Activated naive CD4-positive, alpha-beta T cell treated with anti-CD3 and anti-CD28 coated beads, Interleukin-2, amount 10 ng/mL, durations not matched to agents 7 days and 5 days (primary cell): ENCODE measurements at regions not wholly inside any gene's neighbourhood (a gene's known extent, or its start where the extent isn't known, plus 50 kb on each side); places are given as distances from the start of the nearest gene placed in this dataset.

Source experiments
- CTCF ChIA-PET: fragments of 350-600 bp; sonication (Branson Sonifier 250); formaldehyde crosslinking; loops from one replicate; lab custom pipeline; 2021; ENCODE audit warnings: antibody characterized with exemption; lab: Charles Lee
- DNase-seq: peaks from one replicate; pipeline ENCODE4 v3.0.0-alpha.2; 2020
- H3K27ac Mint-ChIP-seq: one replicate; pipeline ENCODE4 v1.8.0; 2021; ENCODE audit warnings: mild to moderate bottlenecking, moderate library complexity, mixed read lengths
- H3K27me3 Mint-ChIP-seq: one replicate; pipeline ENCODE4 v1.8.0; 2021; ENCODE audit warnings: mild to moderate bottlenecking, mixed read lengths
- H3K36me3 Mint-ChIP-seq: one replicate; pipeline ENCODE4 v1.8.0; 2021; ENCODE audit warnings: mixed read lengths
- H3K4me1 Mint-ChIP-seq: one replicate; pipeline ENCODE4 v1.8.0; 2021; ENCODE audit warnings: mixed read lengths
- H3K4me3 Mint-ChIP-seq: one replicate; pipeline ENCODE4 v1.8.0; 2021; ENCODE audit warnings: mild to moderate bottlenecking, moderate library complexity, mixed read lengths
- H3K9me3 Mint-ChIP-seq: one replicate; pipeline ENCODE4 v1.8.0; 2021; ENCODE audit warnings: mixed read lengths

GRCh38 chr6:169165561-169166300 lies 87.9 kb downstream of the THBS2 start:
- Mint-ChIP-seq H3K27me3 (no peaks in the 10 kb centered on the region), H3K4me3 (no peak overlapping the region), H3K27ac (no peak overlapping the region), H3K4me1 (no peaks in the 10 kb centered on the region), H3K36me3 (no peaks in the 10 kb centered on the region), H3K9me3 (no peaks in the 10 kb centered on the region)
- CTCF ChIA-PET = interaction anchor here (0.6 kb wide), 1 partner anchor 186 kb away, joined by 3 read pairs; no protein-coding TSS in a partner anchor
- DNase-seq = no peak

GRCh38 chr6:169164986-169165385 lies 88.7 kb downstream of the THBS2 start:
- H3K9me3 Mint-ChIP-seq = no peaks in the 10 kb centered on the region
- no peak overlapping the region for H3K4me3 Mint-ChIP-seq
- CTCF ChIA-PET = no interaction called here
- H3K27me3 Mint-ChIP-seq = no peaks in the 10 kb centered on the region
- DNase-seq = no peak
- no peaks in the 10 kb centered on the region for H3K4me1 Mint-ChIP-seq
- no peaks in the 10 kb centered on the region for H3K36me3 Mint-ChIP-seq
- H3K27ac Mint-ChIP-seq = no peak overlapping the region

- no peaks in the 10 kb centered on the region for H3K4me1 Mint-ChIP-seq
- DNase-seq = no peak
- no peak overlapping the region for H3K27ac Mint-ChIP-seq
- CTCF ChIA-PET = no interaction called here
- H3K36me3 Mint-ChIP-seq = no peaks in the 10 kb centered on the region
- H3K4me3 Mint-ChIP-seq = no peak overlapping the region
- no peaks in the 10 kb centered on the region for H3K27me3 Mint-ChIP-seq
- no peaks in the 10 kb centered on the region for H3K9me3 Mint-ChIP-seq
These were observed 89.2 kb downstream of the THBS2 start for GRCh38 chr6:169164451-169164850.

- Mint-ChIP-seq H3K27me3 (no peaks in the 10 kb centered on the region), H3K9me3 (no peaks in the 10 kb centered on the region)
These were observed 90.2 kb downstream of the THBS2 start for GRCh38 chr6:169163411-169163901.

GRCh38 chr6:169162752-169163407 lies 90.8 kb downstream of the THBS2 start:
- H3K27ac Mint-ChIP-seq = no peak overlapping the region
- no peak overlapping the region for H3K4me3 Mint-ChIP-seq
- no peaks in the 10 kb centered on the region for H3K27me3 Mint-ChIP-seq
- H3K4me1 Mint-ChIP-seq = no peaks in the 10 kb centered on the region
- H3K36me3 Mint-ChIP-seq = no peaks in the 10 kb centered on the region
- CTCF ChIA-PET = no interaction called here
- DNase-seq = no peak
- H3K9me3 Mint-ChIP-seq = no peaks in the 10 kb centered on the region

More at GRCh38 chr6:169163411-169163901, 90.2 kb downstream of the THBS2 start:
- Mint-ChIP-seq H3K4me3 (no peak overlapping the region), H3K4me1 (no peaks in the 10 kb centered on the region), H3K36me3 (no peaks in the 10 kb centered on the region), H3K27ac (no peak overlapping the region)
- DNase-seq = no peak
- CTCF ChIA-PET = no interaction called here

GRCh38 chr6:169162249-169162648 lies 91.4 kb downstream of the THBS2 start:
- Mint-ChIP-seq H3K4me1 (no peaks in the 10 kb centered on the region), H3K27ac (no peak overlapping the region), H3K4me3 (no peak overlapping the region), H3K9me3 (no peaks in the 10 kb centered on the region), H3K27me3 (no peaks in the 10 kb centered on the region), H3K36me3 (no peaks in the 10 kb centered on the region)
- CTCF ChIA-PET = no interaction called here
- no peak for DNase-seq

GRCh38 chr6:169161572-169162167 lies 92.0 kb downstream of the THBS2 start:
- H3K4me3 Mint-ChIP-seq = no peak overlapping the region
- H3K36me3 Mint-ChIP-seq = no peaks in the 10 kb centered on the region

GRCh38 chr6:169160855-169161560 lies 92.6 kb downstream of the THBS2 start:
- Mint-ChIP-seq H3K27me3 (no peaks in the 10 kb centered on the region), H3K36me3 (no peaks in the 10 kb centered on the region), H3K9me3 (no peaks in the 10 kb centered on the region), H3K4me1 (no peaks in the 10 kb centered on the region), H3K4me3 (no peak overlapping the region), H3K27ac (no peak overlapping the region)
- DNase-seq = no peak
- CTCF ChIA-PET = no interaction called here

More at GRCh38 chr6:169161572-169162167, 92.0 kb downstream of the THBS2 start:
- DNase-seq = no peak
- H3K27ac Mint-ChIP-seq = no peak overlapping the region
- no peaks in the 10 kb centered on the region for H3K9me3 Mint-ChIP-seq
- H3K4me1 Mint-ChIP-seq = no peaks in the 10 kb centered on the region
- no peaks in the 10 kb centered on the region for H3K27me3 Mint-ChIP-seq
- CTCF ChIA-PET = no interaction called here

- Mint-ChIP-seq H3K27me3 (no peaks in the 10 kb centered on the region), H3K27ac (no peak overlapping the region), H3K4me1 (no peaks in the 10 kb centered on the region), H3K4me3 (no peak overlapping the region), H3K36me3 (no peaks in the 10 kb centered on the region), H3K9me3 (no peaks in the 10 kb centered on the region)
- no peak for DNase-seq
- CTCF ChIA-PET = no interaction called here
These were observed 93.4 kb downstream of the THBS2 start for GRCh38 chr6:169160091-169160854.

- CTCF ChIA-PET = no interaction called here
- Mint-ChIP-seq H3K27me3 (no peaks in the 10 kb centered on the region), H3K27ac (no peak overlapping the region)
These were observed 94.3 kb downstream of the THBS2 start for GRCh38 chr6:169159331-169159730.

GRCh38 chr6:169158691-169159090 lies 95.0 kb downstream of the THBS2 start:
- no peak overlapping the region for H3K27ac Mint-ChIP-seq
- no peak overlapping the region for H3K4me3 Mint-ChIP-seq
- no peaks in the 10 kb centered on the region for H3K4me1 Mint-ChIP-seq
- CTCF ChIA-PET = no interaction called here
- H3K9me3 Mint-ChIP-seq = no peaks in the 10 kb centered on the region
- no peaks in the 10 kb centered on the region for H3K36me3 Mint-ChIP-seq
- H3K27me3 Mint-ChIP-seq = no peaks in the 10 kb centered on the region
- no peak for DNase-seq

More at GRCh38 chr6:169159331-169159730, 94.3 kb downstream of the THBS2 start:
- Mint-ChIP-seq H3K9me3 (no peaks in the 10 kb centered on the region), H3K4me3 (no peak overlapping the region), H3K36me3 (no peaks in the 10 kb centered on the region), H3K4me1 (no peaks in the 10 kb centered on the region)
- no peak for DNase-seq

GRCh38 chr6:169158174-169158573 lies 95.5 kb downstream of the THBS2 start:
- no peak for DNase-seq
- H3K4me1 Mint-ChIP-seq = no peaks in the 10 kb centered on the region
- no peaks in the 10 kb centered on the region for H3K27me3 Mint-ChIP-seq
- no peaks in the 10 kb centered on the region for H3K36me3 Mint-ChIP-seq
- CTCF ChIA-PET = no interaction called here
- no peaks in the 10 kb centered on the region for H3K9me3 Mint-ChIP-seq
- H3K4me3 Mint-ChIP-seq = no peak overlapping the region
- no peak overlapping the region for H3K27ac Mint-ChIP-seq

- Mint-ChIP-seq H3K4me3 (no peak overlapping the region), H3K4me1 (no peaks in the 10 kb centered on the region), H3K27ac (no peak overlapping the region), H3K27me3 (no peaks in the 10 kb centered on the region), H3K36me3 (no peaks in the 10 kb centered on the region), H3K9me3 (no peaks in the 10 kb centered on the region)
- CTCF ChIA-PET = no interaction called here
- no peak for DNase-seq
These were observed 96.2 kb downstream of the THBS2 start for GRCh38 chr6:169157197-169158148.
